Hematopoietic multipotent progenitor cell treated with erythropoietin and hydrocortisone succinate and interleukin-3 and kit ligand, for 6 days (in vitro differentiated cells): ENCODE measurements at regions not wholly inside any gene's neighbourhood (a gene's known extent, or its start where the extent isn't known, plus 50 kb on each side); places are given as distances from the start of the nearest gene placed in this dataset.
A peak's percentile ranks its signal among the peaks of the same experiment; 100 is the strongest.
"Not testable (repeated sequence)": the region's sequence is repeated elsewhere in the genome, so short reads cannot be mapped to it uniquely, and the experiment has no call there.

Experiments
- DNase-seq: peaks from one replicate; pipeline ENCODE4 v3.0.0-alpha.2; 2015

GRCh38 chr2:182477774-182478173 lies 50.9 kb upstream of the PDE1A start:
- DNase-seq: no peak

GRCh38 chr2:182481676-182482075 lies 54.8 kb upstream of the PDE1A start:
- DNase-seq: no peak

- DNase-seq: no peak
These were observed 55.7 kb upstream of the PDE1A start for GRCh38 chr2:182482511-182482910.

GRCh38 chr2:182496596-182496995 lies 69.8 kb upstream of the PDE1A start:
- no peak for DNase-seq

- no peak for DNase-seq
These were observed 73.1 kb upstream of the PDE1A start for GRCh38 chr2:182499706-182500470.

- no peak for DNase-seq
These were observed 77.0 kb upstream of the PDE1A start for GRCh38 chr2:182503886-182504285.

GRCh38 chr2:182504903-182505302 lies 78.1 kb upstream of the PDE1A start:
- no peak for DNase-seq

- no peak for DNase-seq
These were observed 79.8 kb upstream of the PDE1A start for GRCh38 chr2:182506606-182507005.

GRCh38 chr2:182508583-182508982 lies 81.7 kb upstream of the PDE1A start:
- DNase-seq: not testable (repeated sequence)

GRCh38 chr2:182509216-182509615 lies 82.4 kb upstream of the PDE1A start:
- DNase-seq: no peak

GRCh38 chr2:182521453-182522404 lies 94.9 kb upstream of the PDE1A start:
- DNase-seq: no peak

- peak; percentile 1 for DNase-seq
These were observed 95.6 kb upstream of the PDE1A start for GRCh38 chr2:182522405-182522896.

GRCh38 chr2:182522972-182523473 lies 96.2 kb upstream of the PDE1A start:
- DNase-seq: no peak

- DNase-seq: no peak
These were observed 103.8 kb upstream of the PDE1A start for GRCh38 chr2:182530636-182531035.

- DNase-seq: peak; percentile 17
These were observed 113.4 kb upstream of the PDE1A start for GRCh38 chr2:182540252-182540651.

- DNase-seq: peak; percentile 6
These were observed 114.4 kb upstream of the PDE1A start for GRCh38 chr2:182541268-182541667.

GRCh38 chr2:182542501-182543258 lies 115.8 kb upstream of the PDE1A start:
- DNase-seq: no peak

- DNase-seq: no peak
These were observed 117.1 kb upstream of the PDE1A start for GRCh38 chr2:182543741-182544525.

GRCh38 chr2:182545420-182546167 lies 118.8 kb upstream of the PDE1A start:
- no peak for DNase-seq

- no peak for DNase-seq
These were observed 121.5 kb upstream of the PDE1A start for GRCh38 chr2:182548031-182548950.
